Panc1 (cell line): ENCODE measurements at regions not wholly inside any gene's neighbourhood (a gene's known extent, or its start where the extent isn't known, plus 50 kb on each side); places are given as distances from the start of the nearest gene placed in this dataset.

Source experiments
- ATAC-seq: fragments of 200-7000 bp; cut with Tn5 transposase; 2 replicates; pipeline ENCODE4 v1.9.1; 2020; ENCODE audit warnings: mild to moderate bottlenecking, moderate library complexity
- BruUV-seq: library from RNA; stranded (reverse); fragments of 400-500 nt; replicated peaks from 2 replicates; lab custom pipeline; 2021; lab: Mats Ljungman, UMichigan
- CTCF ChIA-PET: fragments of 300-600 bp; sonication (Branson Sonifier 250); formaldehyde crosslinking; loops from one replicate; lab custom pipeline; 2022; ENCODE audit warnings: antibody characterized with exemption; lab: Charles Lee
- POLR2A ChIA-PET: fragments of 300-600 bp; sonication (Branson Sonifier 250); formaldehyde crosslinking; loops from one replicate; lab custom pipeline; 2022; ENCODE audit warnings: antibody characterized with exemption; lab: Charles Lee
- DNase-seq: peaks from one replicate; pipeline ENCODE4 v3.0.0-alpha.2; 2010; ENCODE audit warnings: low read depth, low spot score
- H3K27ac ChIP-seq: 2 replicates; pipeline ENCODE4 v1.5.1; 2011; ENCODE audit warnings: mild to moderate bottlenecking, low read length, inconsistent platforms
- H3K27me3 ChIP-seq: fragments of 200-500 bp; sonication (Bioruptor generic); 2 replicates; pipeline ENCODE4 v1.6.0; 2014; ENCODE audit warnings: low read length, inconsistent platforms; ENCODE audit not compliant: control insufficient read depth, insufficient read depth
- H3K36me3 ChIP-seq: fragments of 200-500 bp; sonication (Bioruptor generic); 2 replicates; pipeline ENCODE4 v1.5.1; 2014; ENCODE audit warnings: inconsistent platforms, mild to moderate bottlenecking, low read length, moderate library complexity; ENCODE audit not compliant: control insufficient read depth, insufficient read depth
- H3K4me1 ChIP-seq: 2 replicates; pipeline ENCODE4 v1.5.1; 2011; ENCODE audit warnings: inconsistent platforms, mild to moderate bottlenecking, low read length, moderate library complexity; ENCODE audit not compliant: control insufficient read depth, insufficient read depth
- H3K4me3 ChIP-seq, 2 experiments: 2 replicates each; pipeline ENCODE4 v1.5.1; 2011 to 2012; ENCODE audit warnings: low read depth in 2 of 2, low read length in 2 of 2, mild to moderate bottlenecking in 2 of 2, inconsistent platforms in 1 of 2, moderate library complexity in 1 of 2
- H3K9me3 ChIP-seq: fragments of 200-500 bp; sonication (Bioruptor generic); 2 replicates; pipeline ENCODE4 v1.5.1; 2014; ENCODE audit warnings: low read depth, mild to moderate bottlenecking, inconsistent platforms, low read length, moderate library complexity; ENCODE audit not compliant: control insufficient read depth, insufficient read depth
- POLR2AphosphoS5 ChIP-seq: IDR thresholded peaks from 2 replicates; pipeline ENCODE4 v1.6.1; 2012; ENCODE audit warnings: mild to moderate bottlenecking, low read depth, low read length, moderate library complexity
- REST ChIP-seq, 2 experiments: IDR thresholded peaks; 2 replicates each; pipeline ENCODE4 v1.6.1; 2011 to 2012; ENCODE audit warnings: low read depth in 2 of 2, control low read depth in 1 of 2, low read length in 1 of 2, mild to moderate bottlenecking in 1 of 2, moderate library complexity in 1 of 2; ENCODE audit not compliant: insufficient read depth in 1 of 2
- SIN3A ChIP-seq: IDR thresholded peaks from 2 replicates; pipeline ENCODE4 v1.6.1; 2012; ENCODE audit warnings: low read depth, mild to moderate bottlenecking, low read length, moderate library complexity, borderline replicate concordance; ENCODE audit not compliant: insufficient read depth
- TCF7L2 ChIP-seq: IDR thresholded peaks from 2 replicates; pipeline ENCODE4 v1.6.1; 2011; ENCODE audit warnings: mild to moderate bottlenecking, low read depth, low read length, inconsistent platforms
- in situ Hi-C: cut with HindIII; loops from 2 replicates; pipeline ENCODE4 v1.10.0; 2016; ENCODE audit warnings: low sequenced_read_pairs, low pct_unique_long_range_greater_than_20kb
- intact Hi-C: fragments of 100-400 bp; cut with micrococcal nuclease; formaldehyde crosslinking; loops from one replicate; pipeline ENCODE4 v1.10.0; 2022; ENCODE audit not compliant: unreplicated experiment
- TF ChIP-seq, protein P1 (sequence below): fragments of 450-650 bp; IDR thresholded peaks from 2 replicates; pipeline ENCODE4 v1.5.1; 2017; ENCODE audit warnings: mild to moderate bottlenecking

- ATAC-seq (no peak), DNase-seq (no peak)
- ChIA-PET POLR2A (no interaction called here), CTCF (no interaction called here)
- H3K4me3 ChIP-seq: no peak overlapping the region
- H3K27ac ChIP-seq: no peak overlapping the region
- in situ Hi-C loops (no loop called here), intact Hi-C loops (no loop called here)
- H3K9me3 ChIP-seq: no peaks in the 10 kb centered on the region
- TF ChIP-seq POLR2AphosphoS5 (no peak), SIN3A (no peak), REST (IDR thresholded peaks at IDR 0.05; ENCODE audit: insufficient read depth in 1 of 2, low read depth in 2 of 2, low read length in 1 of 2) (no peak), TCF7L2 (no peak)
- TF ChIP-seq, protein P1, sequence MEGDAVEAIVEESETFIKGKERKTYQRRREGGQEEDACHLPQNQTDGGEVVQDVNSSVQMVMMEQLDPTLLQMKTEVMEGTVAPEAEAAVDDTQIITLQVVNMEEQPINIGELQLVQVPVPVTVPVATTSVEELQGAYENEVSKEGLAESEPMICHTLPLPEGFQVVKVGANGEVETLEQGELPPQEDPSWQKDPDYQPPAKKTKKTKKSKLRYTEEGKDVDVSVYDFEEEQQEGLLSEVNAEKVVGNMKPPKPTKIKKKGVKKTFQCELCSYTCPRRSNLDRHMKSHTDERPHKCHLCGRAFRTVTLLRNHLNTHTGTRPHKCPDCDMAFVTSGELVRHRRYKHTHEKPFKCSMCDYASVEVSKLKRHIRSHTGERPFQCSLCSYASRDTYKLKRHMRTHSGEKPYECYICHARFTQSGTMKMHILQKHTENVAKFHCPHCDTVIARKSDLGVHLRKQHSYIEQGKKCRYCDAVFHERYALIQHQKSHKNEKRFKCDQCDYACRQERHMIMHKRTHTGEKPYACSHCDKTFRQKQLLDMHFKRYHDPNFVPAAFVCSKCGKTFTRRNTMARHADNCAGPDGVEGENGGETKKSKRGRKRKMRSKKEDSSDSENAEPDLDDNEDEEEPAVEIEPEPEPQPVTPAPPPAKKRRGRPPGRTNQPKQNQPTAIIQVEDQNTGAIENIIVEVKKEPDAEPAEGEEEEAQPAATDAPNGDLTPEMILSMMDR: no peak
- no TSS peak for BruUV-seq
- no peaks in the 10 kb centered on the region for H3K4me1 ChIP-seq
- no peaks in the 10 kb centered on the region for H3K27me3 ChIP-seq
- H3K36me3 ChIP-seq: no peaks in the 10 kb centered on the region
These were observed 69.1 kb upstream of the SLC39A10 start for GRCh38 chr2:195587966-195588365.

GRCh38 chr2:195586062-195586714, 70.8 kb upstream of the SLC39A10 start:
- POLR2A ChIA-PET: no interaction called here

More at GRCh38 chr2:195586062-195586714, 70.8 kb upstream of the SLC39A10 start:
- no peak overlapping the region for H3K4me3 ChIP-seq
- no peaks in the 10 kb centered on the region for H3K27me3 ChIP-seq
- ATAC-seq (no peak), DNase-seq (no peak)
- H3K36me3 ChIP-seq: no peaks in the 10 kb centered on the region
- no peak overlapping the region for H3K27ac ChIP-seq
- no TSS peak for BruUV-seq
- intact Hi-C loops: no loop called here
- H3K4me1 ChIP-seq: no peaks in the 10 kb centered on the region
- in situ Hi-C loops: no loop called here
- H3K9me3 ChIP-seq: no peaks in the 10 kb centered on the region
- CTCF ChIA-PET: no interaction called here
- TF ChIP-seq, protein P1: no peak
- TF ChIP-seq REST (IDR thresholded peaks at IDR 0.05; ENCODE audit: insufficient read depth in 1 of 2, low read depth in 2 of 2, low read length in 1 of 2): no peak
- no peak for TF ChIP-seq POLR2AphosphoS5
- TF ChIP-seq SIN3A: no peak
- no peak for TF ChIP-seq TCF7L2
